ENCODE measurements at regions not wholly inside any gene's neighbourhood (a gene's known extent, or its start where the extent isn't known, plus 50 kb on each side); places are given as distances from the start of the nearest gene placed in this dataset.

DNA sequence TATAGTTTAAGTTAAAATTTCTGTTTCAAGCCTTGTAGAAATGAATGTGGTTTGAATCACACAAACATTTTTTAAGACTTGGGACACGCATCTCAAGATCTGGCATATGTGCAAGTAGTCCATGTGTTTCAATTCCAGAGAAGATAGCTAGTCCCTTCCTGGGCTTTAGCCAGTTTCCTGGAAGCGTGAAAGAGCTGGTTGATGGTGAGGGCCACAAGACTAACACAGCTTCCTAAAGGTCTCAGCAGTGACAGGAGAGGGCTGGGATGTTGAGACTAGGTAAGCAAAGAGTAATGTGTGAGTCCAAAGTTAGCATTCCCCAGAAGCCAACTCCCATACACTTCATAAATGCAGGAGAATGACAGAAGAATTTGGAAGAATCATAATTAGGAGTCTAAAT is 111.9 kb upstream of the MAP2 start:
- TF ChIP-seq, protein P1, sequence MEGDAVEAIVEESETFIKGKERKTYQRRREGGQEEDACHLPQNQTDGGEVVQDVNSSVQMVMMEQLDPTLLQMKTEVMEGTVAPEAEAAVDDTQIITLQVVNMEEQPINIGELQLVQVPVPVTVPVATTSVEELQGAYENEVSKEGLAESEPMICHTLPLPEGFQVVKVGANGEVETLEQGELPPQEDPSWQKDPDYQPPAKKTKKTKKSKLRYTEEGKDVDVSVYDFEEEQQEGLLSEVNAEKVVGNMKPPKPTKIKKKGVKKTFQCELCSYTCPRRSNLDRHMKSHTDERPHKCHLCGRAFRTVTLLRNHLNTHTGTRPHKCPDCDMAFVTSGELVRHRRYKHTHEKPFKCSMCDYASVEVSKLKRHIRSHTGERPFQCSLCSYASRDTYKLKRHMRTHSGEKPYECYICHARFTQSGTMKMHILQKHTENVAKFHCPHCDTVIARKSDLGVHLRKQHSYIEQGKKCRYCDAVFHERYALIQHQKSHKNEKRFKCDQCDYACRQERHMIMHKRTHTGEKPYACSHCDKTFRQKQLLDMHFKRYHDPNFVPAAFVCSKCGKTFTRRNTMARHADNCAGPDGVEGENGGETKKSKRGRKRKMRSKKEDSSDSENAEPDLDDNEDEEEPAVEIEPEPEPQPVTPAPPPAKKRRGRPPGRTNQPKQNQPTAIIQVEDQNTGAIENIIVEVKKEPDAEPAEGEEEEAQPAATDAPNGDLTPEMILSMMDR (IDR thresholded peaks at IDR 0.05): no peak
- no peak for TF ChIP-seq TCF7L2 (IDR thresholded peaks at IDR 0.05; ENCODE audit: low read depth, low read length)
